Motor neuron (in vitro differentiated cells): ENCODE measurements at regions not wholly inside any gene's neighbourhood (a gene's known extent, or its start where the extent isn't known, plus 50 kb on each side); places are given as distances from the start of the nearest gene placed in this dataset.

Source experiments
- ATAC-seq, 8 experiments: fragments of 200-7000 bp; cut with Tn5 transposase; replicated peaks in 6 of 8; 2 replicates each; pipeline ENCODE4 v1.8.0; 2021; ENCODE audit warnings: mild to moderate bottlenecking in 8 of 8, moderate library complexity in 8 of 8
- H3K27ac ChIP-seq, 2 donors: fragments of 250-450 bp; sonication (Bioruptor Pico); 2 replicates each; pipeline ENCODE4 v1.9.0; 2021; ENCODE audit warnings: antibody characterized with exemption in 2 of 2, mild to moderate bottlenecking in 2 of 2, moderate library complexity in 1 of 2
- H3K4me1 ChIP-seq, 2 donors: fragments of 250-450 bp; sonication (Bioruptor Pico); replicated peaks in 1 of 2; 2 replicates each; pipeline ENCODE4 v1.6.1; 2021; ENCODE audit warnings: antibody characterized with exemption in 2 of 2, mild to moderate bottlenecking in 2 of 2, moderate library complexity in 1 of 2
- H3K4me3 ChIP-seq, 5 donors: fragments of 250-450 bp; sonication (Bioruptor Pico); 2 replicates each; pipeline ENCODE4 v1.9.0; 2021; ENCODE audit warnings: antibody characterized with exemption in 5 of 5, mild to moderate bottlenecking in 5 of 5, moderate library complexity in 4 of 5
- WGBS, 10 experiments: fragments of 450-650 bp; shearing (Covaris generic); methylation state at CpG; one replicate each; pipeline ENCODE4 v1.0.0; 2022; 5-methylcytosine and 5-hydroxymethylcytosine counted together
- in situ Hi-C, 9 experiments: fragments of 400-800 bp; cut with MboI; loops; one replicate each; pipeline ENCODE4 v1.15.0; 2021; ENCODE audit warnings: low sequenced_read_pairs in 9 of 9, low pct_unique_long_range_greater_than_20kb in 2 of 9; ENCODE audit not compliant: unreplicated experiment in 9 of 9

DNA sequence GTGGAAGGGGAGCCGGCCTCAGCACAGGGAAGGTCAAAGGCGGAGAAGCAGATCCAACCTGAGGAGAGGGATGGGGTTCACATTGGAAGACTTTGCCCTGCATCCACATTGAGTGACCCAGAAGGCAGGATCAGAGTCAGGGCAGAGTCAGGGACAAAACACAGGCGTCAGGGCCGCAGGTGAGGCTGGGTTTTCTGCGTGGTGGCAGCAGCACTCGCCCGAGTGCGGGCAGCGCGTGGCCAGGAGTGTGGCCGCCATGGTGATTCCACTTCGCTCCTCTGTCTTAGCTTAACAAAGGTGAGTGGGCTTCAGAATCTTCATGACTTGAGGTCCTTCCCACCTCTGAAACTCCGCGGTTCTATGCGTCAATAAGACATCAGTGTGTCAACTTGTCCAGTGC lies 476.9 kb upstream of the SMIM21 start:
- H3K27ac ChIP-seq = no peak overlapping the region
- WGBS, 10 experiments = 83 to 100% (median 96%) methylated on average over 1 to 10 of the region's 15 CpGs; no CpG with 5 or more reads in 3 of the 10 experiments
- no peak for ATAC-seq
- H3K4me1 ChIP-seq = peaks cover 4 to 14% of the 10 kb centered on the region in 2 donors
- no peak overlapping the region for H3K4me3 ChIP-seq
- in situ Hi-C loops = loop anchor here in 1 of 9 experiments (25.0 kb wide), 1 partner anchor 108 kb away; no protein-coding TSS in a partner anchor

DNA sequence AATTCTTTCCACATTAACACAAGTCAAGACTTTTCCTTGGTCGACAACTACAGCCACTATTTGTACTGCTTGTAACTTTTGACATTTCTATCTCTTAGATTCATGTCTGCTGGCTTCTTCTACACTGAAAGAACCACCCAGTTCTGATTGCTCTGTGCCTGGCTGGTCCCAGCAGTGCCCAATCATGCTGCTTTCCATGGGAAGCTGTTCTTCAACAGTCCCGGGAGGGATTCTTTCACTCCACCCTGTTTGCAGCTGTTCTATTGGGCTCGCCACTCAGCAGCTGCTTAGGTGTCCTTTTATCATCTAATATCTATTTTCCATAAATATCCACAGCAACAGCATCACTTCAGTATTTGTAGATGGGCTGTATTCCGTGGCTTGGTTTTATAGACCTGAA lies 471.1 kb upstream of the SMIM21 start:
- WGBS, 10 experiments = 0 to 100% (median 76%) methylated on average over 1 to 4 of the region's 4 CpGs
- no peak overlapping the region for H3K4me3 ChIP-seq
- in situ Hi-C loops = no loop called here
- peaks cover 4 to 9% of the 10 kb centered on the region in 2 donors for H3K4me1 ChIP-seq
- ATAC-seq = peak in 3 of 8 experiments; percentile 26 to 36 (median 34)
- no peak overlapping the region for H3K27ac ChIP-seq

DNA sequence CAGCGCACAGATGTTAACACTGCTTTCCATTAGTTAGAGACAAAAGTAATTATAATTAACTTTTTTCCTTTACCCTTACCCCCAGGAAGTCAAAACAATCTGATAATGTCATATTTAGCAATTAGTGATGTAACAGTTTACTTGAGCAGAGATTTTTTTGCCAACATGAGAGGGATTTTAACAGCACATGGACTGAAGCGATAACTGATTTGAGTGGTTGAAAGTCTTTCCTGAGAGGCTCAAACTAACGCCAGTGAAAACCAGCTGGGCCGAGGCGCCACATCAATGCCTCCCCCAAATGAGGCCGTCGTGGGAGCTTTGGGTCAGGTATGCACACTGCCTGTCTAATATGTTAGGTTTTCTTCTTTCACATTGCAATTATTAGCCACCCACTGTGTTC lies 469.9 kb upstream of the SMIM21 start:
- H3K4me3 ChIP-seq = no peak overlapping the region
- WGBS, 10 experiments = 40 to 97% (median 83%) methylated on average over 1 to 7 of the region's 7 CpGs; no CpG with 5 or more reads in 1 of the 10 experiments
- in situ Hi-C loops = no loop called here
- H3K27ac ChIP-seq = no peak overlapping the region
- no peak for ATAC-seq
- H3K4me1 ChIP-seq = peaks cover 4 to 9% of the 10 kb centered on the region in 2 donors

DNA sequence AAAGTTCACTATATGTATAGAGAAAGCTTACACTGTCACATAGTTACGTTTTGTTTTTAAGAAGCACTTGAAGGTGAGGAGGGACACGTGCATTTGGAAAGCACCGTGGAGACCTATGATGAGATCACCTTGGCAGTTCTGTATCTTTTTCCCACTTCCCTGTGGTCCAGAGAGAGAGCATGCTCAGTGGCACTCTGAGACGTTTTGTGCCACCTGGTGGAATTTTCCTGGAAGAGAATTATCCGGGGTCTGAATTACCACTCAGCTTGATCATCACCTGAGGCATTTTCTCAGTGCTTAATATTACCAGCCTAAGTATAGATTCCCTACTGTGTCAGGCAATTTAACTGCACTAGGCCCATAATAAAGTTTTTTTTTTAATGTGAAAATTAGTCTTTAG lies 469.4 kb upstream of the SMIM21 start:
- H3K4me3 ChIP-seq = no peak overlapping the region
- no peak overlapping the region for H3K27ac ChIP-seq
- in situ Hi-C loops = no loop called here
- peaks cover 4 to 9% of the 10 kb centered on the region in 2 donors for H3K4me1 ChIP-seq
- WGBS, 10 experiments = 20 to 83% (median 61%) methylated on average over 1 to 5 of the region's 5 CpGs; no CpG with 5 or more reads in 3 of the 10 experiments
- peak in 6 of 8 experiments; percentile 65 to 98 (median 90) for ATAC-seq

DNA sequence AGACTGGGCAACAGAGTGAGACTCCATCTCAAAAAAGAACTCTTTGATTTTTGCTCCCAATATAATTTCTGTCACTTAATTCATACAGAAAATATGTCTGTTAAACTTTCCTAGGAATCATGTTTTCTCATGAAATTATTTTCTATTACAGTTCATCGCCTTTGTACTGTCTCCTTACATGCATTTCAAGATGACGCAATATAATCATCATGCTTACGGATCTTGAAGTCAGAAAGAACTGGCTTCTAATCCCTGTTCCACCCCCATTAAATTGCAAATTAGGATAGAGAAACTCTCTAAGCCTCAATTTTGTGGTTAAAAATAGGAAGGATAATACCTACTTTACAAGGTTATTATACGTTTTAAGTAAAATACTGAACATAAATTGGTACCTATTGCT lies 467.6 kb upstream of the SMIM21 start:
- WGBS, 10 experiments = 17 to 100% (median 80%) methylated on average over 1 to 4 of the region's 4 CpGs; no CpG with 5 or more reads in 1 of the 10 experiments
- Histone ChIP-seq H3K27ac (no peak overlapping the region), H3K4me1 (no peaks in the 10 kb centered on the region), H3K4me3 (no peak overlapping the region)
- no peak for ATAC-seq
- in situ Hi-C loops = no loop called here

DNA sequence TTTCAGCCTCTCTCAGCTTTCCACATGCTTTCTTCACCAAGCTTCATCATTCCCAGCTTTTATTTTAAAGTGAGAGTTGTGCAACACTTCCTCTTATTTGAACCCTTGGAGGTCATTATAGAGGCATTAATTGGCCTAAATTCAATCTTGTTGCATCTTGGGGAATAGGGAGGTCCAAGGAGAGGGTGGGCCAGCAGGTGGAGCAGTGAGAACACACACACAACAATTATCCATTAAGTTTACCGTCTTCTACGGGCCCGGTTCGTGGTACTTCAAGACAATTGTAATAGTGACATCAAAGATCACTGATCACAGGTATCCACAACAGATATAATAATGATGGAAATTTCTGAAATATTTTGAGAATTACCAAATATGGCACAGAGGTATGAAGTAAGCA lies 457.2 kb upstream of the SMIM21 start:
- 70 to 97% (median 90%) methylated on average over 3 to 4 of the region's 4 CpGs; no CpG with 5 or more reads in 3 of the 10 experiments for WGBS, 10 experiments
- ATAC-seq = no peak

DNA sequence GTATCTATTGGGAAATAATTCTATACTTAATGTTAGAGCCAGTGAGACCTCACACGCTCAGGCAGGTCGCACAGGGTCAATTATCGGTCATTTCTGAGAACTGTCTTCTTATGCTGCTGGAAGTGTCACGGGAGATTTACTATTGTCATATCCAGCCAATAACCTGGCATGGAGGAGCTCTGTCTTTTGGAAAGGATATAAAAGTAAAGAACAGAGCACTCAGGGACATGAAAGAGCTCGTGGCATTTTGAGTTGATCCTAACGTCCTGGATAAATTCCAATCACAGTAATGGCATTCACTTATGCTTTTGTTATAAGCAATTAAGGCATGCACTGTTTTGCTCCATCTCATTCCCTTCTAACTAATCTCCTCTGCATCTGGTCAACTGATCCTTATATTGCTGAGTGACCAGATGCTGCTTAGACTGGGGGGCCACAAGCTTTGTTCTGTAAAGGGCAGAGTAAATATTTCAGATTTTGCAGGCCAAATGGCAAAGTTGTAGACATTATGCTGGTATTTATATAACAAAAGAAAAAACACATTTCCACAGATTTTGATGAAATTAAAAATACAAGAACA lies 453.5 kb upstream of the SMIM21 start:
- ATAC-seq = peak in 5 of 8 experiments; percentile 43 to 88 (median 84)
- in situ Hi-C loops = no loop called here
- H3K4me1 ChIP-seq = peaks cover 20 to 29% of the 10 kb centered on the region in 2 donors
- 6 to 77% (median 59%) methylated on average over 3 to 6 of the region's 6 CpGs for WGBS, 10 experiments
- H3K27ac ChIP-seq = peak overlapping the region in 1 of 2 donors; percentile 24
- no peak overlapping the region for H3K4me3 ChIP-seq

More for the DNA sequence above, 457.2 kb upstream of the SMIM21 start:
- no peak overlapping the region for H3K27ac ChIP-seq
- no peak overlapping the region for H3K4me3 ChIP-seq
- H3K4me1 ChIP-seq = peaks cover 16 to 23% of the 10 kb centered on the region in 2 donors
- in situ Hi-C loops = no loop called here

DNA sequence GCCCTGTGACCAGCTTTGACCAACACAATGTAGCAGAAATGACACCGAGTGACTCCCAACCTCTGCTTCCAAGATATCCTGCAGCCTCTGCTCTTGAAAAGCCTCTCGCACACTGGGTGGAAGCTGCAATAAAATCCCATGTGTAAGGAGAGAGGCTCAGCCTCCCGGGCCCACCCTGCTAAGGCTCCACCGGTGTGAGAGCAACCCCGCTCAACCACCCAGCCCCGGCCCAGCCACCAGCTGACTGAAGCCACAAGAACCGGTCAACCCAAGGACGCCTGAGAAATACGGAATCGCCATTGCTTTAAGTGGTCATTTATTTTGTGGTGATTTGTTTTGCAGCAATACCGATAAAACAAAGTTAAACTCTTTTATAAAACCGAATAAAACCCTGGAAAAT lies 452.8 kb upstream of the SMIM21 start:
- 29 to 96% (median 75%) methylated on average over 2 to 10 of the region's 12 CpGs; no CpG with 5 or more reads in 1 of the 10 experiments for WGBS, 10 experiments
- in situ Hi-C loops = no loop called here
- no peak overlapping the region for H3K4me3 ChIP-seq
- H3K4me1 ChIP-seq = peaks cover 20 to 29% of the 10 kb centered on the region in 2 donors
- ATAC-seq = peak in 1 of 8 experiments; percentile 19
- H3K27ac ChIP-seq = peak overlapping the region in 1 of 2 donors; percentile 43

DNA sequence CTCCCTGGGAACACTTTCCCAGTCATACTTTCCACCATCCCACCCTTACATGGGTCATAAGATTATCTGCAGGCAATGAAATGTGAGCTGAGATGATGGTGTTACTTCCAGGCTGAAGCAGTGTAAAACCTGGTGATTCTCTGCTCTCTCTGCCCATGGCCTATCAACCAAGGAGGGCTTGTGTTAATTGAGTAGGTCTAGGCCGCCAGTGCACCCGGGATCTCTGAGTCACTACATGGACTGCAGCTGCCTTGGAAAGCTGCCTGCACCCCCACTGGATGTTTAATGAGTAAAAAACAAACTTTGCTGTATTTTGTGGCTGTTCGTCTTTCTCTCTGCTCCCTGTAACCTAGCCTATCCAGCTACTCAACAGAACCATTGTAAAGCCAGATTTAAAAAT lies 451.7 kb upstream of the SMIM21 start:
- WGBS, 10 experiments = 0 to 93% (median 86%) methylated on average over 1 to 3 of the region's 3 CpGs; no CpG with 5 or more reads in 1 of the 10 experiments
- Histone ChIP-seq H3K4me3 (no peak overlapping the region), H3K27ac (no peak overlapping the region), H3K4me1 (peaks cover 24 to 29% of the 10 kb centered on the region in 2 donors)
- ATAC-seq = peak in 5 of 8 experiments; percentile 36 to 55 (median 49)
- in situ Hi-C loops = no loop called here

DNA sequence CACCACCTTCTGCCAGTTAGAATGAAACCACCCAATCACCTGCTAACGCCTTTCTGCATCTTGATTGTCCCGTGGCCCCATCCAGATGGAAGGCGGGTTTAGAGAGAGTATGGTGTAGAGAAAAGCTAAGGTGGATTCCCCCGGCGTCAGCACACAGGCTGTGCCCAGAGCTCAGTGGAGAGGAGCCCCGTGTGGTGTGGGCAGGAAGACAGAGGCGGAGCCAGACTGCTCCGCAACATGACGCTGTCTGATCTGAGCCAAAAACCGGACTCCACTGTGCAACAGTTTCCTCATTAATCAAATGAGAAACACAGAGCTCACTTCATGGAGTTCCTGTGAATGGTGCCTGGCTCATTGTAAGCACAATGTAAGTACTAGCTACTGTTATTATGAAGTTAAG lies 448.1 kb upstream of the SMIM21 start:
- in situ Hi-C loops = no loop called here
- no peak for ATAC-seq
- H3K27ac ChIP-seq = no peak overlapping the region
- WGBS, 10 experiments = 44 to 100% (median 80%) methylated on average over 1 to 7 of the region's 10 CpGs; no CpG with 5 or more reads in 3 of the 10 experiments
- peaks cover 14 to 21% of the 10 kb centered on the region in 2 donors for H3K4me1 ChIP-seq
- H3K4me3 ChIP-seq = no peak overlapping the region

DNA sequence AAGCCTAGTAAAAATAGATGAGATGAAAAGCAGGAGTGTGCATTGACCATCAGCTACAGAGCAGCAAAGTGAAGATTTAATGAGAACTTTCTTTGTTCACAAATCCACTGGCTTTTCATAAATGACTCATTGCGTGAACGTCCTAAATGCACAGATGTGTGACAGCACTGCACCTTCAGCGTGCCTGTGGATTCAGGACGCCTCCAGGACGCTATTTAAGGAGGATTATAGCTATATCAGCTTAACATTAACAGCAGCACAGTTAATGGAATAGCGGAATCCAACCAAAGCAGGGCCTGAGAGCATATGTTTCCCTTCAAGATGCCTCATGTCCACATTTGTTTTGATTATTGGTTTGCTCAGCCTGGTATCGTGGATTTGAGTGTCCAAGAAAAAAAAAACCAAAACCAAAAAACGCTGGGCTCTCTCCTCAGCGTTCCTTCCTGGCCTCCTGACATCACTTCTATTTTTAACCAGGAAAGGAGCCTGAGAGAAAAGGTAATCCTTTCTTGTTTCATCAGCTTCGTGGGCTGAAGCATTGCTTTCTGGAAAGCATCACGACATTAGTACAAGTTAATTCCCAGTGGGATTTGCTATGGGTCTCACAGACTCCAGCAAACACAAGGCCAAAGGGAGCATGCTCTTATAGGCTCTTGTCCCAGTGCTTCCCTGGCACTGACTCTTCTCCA lies 447.0 kb upstream of the SMIM21 start:
- Histone ChIP-seq H3K4me1 (peaks cover 8 to 11% of the 10 kb centered on the region in 2 donors), H3K27ac (no peak overlapping the region), H3K4me3 (no peak overlapping the region)
- WGBS, 10 experiments = 0 to 82% (median 54%) methylated on average over 1 to 10 of the region's 11 CpGs
- in situ Hi-C loops = no loop called here
- ATAC-seq = peak in 5 of 8 experiments; percentile 70 to 78 (median 74)

DNA sequence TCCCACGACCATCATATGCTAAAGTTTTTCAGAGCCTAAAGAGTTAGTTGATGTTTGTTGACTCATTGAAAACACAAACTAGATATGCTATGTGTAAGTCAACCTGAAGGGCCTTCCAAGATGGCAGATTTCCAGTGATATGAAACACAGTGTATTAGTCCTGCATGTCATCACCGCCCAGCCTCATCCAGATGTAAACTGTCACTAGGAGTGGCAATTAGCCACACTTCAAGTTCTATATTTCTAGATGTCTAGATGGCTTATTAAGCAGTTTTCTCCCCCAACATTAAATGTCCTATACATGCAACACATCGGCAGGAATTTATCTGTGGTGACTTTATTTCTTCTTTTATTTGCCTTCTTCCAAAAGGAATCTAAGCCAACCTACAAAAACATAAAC lies 444.1 kb upstream of the SMIM21 start:
- in situ Hi-C loops = no loop called here
- Histone ChIP-seq H3K27ac (no peak overlapping the region), H3K4me1 (peaks cover 4 to 8% of the 10 kb centered on the region in 2 donors), H3K4me3 (no peak overlapping the region)
- no peak for ATAC-seq
- WGBS, 10 experiments = 0 to 100% (median 89%) methylated on average over 1 to 3 of the region's 3 CpGs; no CpG with 5 or more reads in 2 of the 10 experiments

DNA sequence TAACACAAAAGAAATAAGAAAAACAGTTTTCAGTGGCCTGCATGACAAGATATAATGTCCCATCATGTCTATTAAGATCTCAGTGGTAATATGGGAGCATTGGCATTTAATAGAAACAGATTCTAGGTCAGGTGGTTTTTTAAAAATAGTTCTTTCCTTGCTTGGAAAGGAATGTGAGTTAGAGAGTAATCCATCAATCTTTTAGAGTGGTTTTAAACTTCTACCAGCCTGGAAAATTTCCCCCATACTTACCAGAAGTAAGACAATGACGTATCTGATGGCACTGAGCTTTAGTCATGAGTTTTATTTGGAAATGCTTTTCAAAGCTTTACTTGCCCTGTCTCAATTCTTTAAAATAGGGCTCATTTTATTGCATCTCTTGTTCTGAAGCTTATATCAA lies 441.7 kb upstream of the SMIM21 start:
- in situ Hi-C loops = no loop called here
- peak in 3 of 8 experiments; percentile 9 to 52 (median 45) for ATAC-seq

More for the DNA sequence above, 441.7 kb upstream of the SMIM21 start:
- H3K4me3 ChIP-seq = no peak overlapping the region
- H3K27ac ChIP-seq = no peak overlapping the region
- WGBS, 10 experiments = 0 to 100% (median 59%) methylated on average over 1 of the region's 1 CpG; no CpG with 5 or more reads in 2 of the 10 experiments
- H3K4me1 ChIP-seq = peaks cover 0 to 8% of the 10 kb centered on the region in 2 donors
